HG03442 (cell line): ENCODE measurements at regions not wholly inside any gene's neighbourhood (a gene's known extent, or its start where the extent isn't known, plus 50 kb on each side); places are given as distances from the start of the nearest gene placed in this dataset.
A peak's percentile ranks its signal among the peaks of the same experiment; 100 is the strongest.

ENCODE experiments used
- ATAC-seq: cut with Tn5 transposase; IDR thresholded peaks from one replicate; pipeline ENCODE4 v1.9.1; 2021; ENCODE audit warnings: mild to moderate bottlenecking, moderate library complexity; ENCODE audit not compliant: unreplicated experiment

DNA sequence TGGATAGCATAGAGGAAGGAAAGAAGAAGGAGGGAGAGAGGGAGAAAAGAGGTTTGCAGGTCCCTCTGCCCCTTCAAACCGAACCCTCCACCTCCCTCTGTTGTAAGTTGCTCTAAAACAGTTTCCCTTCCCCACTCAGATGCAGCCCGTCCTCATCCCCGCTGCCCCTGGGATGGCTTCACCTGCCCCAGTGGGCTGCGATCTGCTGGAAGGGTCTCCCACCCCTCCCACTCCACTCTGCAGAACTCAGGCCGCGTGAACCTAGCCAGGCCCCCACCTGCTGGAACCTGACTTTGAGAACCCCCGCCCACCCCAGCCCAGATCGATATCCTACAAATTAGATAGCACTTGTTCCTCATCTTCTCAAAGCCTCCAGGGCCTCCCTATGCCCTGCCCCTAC, 190.8 kb downstream of the DLL1 start:
- ATAC-seq: no peak

- no peak for ATAC-seq
Observed at GRCh38 chr6:170099387-170099786, 191.5 kb downstream of the DLL1 start.

GRCh38 chr6:170098428-170099170, 192.3 kb downstream of the DLL1 start:
- ATAC-seq: no peak

GRCh38 chr6:170097505-170098427, 193.1 kb downstream of the DLL1 start:
- ATAC-seq: no peak

DNA sequence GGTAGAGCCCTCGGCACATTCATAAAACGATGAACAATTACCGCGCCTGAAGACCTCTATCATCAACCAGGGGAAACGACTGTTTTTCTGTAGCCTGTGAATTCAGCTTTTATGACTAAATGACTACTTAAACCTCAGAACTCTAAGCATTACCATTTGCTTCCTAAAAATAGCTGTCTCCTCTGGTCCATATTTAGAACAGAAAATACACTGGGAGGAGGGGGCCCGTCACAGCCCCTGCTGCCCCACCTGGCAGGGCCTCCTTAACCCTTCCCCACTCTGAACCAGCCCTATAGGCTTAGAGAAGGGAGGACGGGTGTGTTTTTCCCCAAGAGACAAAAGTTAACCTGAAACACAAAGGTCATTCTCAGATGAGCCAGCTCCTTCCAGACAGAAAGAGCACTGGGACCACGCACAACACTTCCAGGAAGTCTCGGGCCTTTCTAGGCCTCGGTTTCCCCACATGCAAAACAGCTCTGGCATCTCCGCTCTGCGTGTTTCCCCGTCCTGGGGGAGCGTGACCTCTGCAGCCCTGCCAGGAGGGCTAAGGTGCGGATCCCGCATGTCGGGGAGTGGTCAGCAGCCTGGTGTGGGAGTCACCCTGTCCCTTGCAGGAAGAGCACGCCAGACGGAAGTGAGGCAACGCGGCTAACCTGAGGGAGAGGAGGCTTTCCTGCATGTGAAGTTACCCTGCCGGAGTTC, 193.9 kb downstream of the DLL1 start:
- ATAC-seq: no peak

- no peak for ATAC-seq
Observed at GRCh38 chr6:170096191-170096802, 194.6 kb downstream of the DLL1 start.

DNA sequence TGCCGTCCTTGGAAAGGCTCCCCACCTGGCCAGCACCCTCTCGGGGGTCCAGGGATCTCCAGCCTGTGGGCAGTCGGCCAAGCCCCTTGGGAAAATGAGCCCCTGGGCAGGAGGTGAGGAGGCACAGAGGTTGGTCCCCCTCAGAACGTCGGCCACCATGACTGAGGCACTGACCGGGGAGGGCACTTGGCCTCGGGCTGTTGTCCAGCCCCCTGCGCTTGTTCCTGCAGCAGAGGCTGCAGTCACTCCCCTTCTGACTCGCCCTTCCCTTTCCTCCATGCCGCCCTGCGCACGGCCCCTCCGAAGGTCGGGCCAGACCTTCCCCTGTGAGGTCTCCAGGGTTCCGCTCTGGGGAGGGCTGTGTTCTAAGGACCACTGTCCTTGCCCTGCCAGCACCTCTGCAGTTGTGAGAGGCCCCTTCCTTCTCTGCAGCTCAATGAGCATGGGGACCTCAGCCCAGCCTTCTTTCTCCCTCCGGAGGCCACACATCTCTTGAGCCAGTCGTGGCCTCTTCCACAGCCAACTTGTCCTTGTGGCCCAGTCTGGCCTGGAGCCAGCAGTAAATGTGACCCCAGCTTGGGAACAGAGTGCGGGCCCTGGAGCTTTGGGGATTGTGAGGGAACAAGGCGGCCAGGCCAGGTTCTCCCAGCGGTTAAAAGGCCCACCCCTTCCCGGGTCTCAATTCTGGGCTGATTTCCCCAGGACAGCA, 195.5 kb downstream of the DLL1 start:
- no peak for ATAC-seq

DNA sequence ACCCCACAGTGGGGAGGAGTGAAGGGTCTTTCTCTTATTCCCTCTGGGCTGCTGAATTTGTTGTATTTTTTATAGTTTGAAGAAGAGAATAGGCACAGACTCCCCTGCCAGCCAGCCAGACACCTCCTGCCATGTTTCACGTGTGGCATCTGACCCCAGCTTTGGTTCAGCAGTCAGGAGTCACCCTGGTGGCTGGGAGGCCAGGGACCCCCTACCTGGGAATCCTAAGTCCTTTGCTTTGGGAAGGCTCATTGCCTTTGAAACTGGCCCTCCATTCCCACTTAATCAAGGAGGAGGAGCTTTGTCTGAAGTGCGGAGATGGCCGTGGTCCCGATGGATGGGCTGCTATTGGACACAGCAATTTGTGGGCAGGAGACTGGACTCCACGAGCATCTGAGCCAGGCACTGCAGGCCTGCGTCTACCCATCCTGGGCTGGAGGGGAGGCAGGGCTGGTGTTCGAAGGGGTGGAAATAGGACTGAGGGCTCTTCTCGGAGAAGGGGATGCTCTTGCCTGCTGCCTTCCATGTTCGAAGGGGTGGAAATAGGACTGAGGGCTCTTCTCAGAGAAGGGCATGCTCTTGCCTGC, 196.1 kb downstream of the DLL1 start:
- no peak for ATAC-seq

GRCh38 chr6:170093658-170094596, 197.0 kb downstream of the DLL1 start:
- no peak for ATAC-seq

GRCh38 chr6:170093276-170093657, 197.6 kb downstream of the DLL1 start:
- ATAC-seq: no peak

- ATAC-seq: no peak
Observed at GRCh38 chr6:170092826-170093225, 198.1 kb downstream of the DLL1 start.

- no peak for ATAC-seq
Observed at GRCh38 chr6:170091639-170092579, 199.0 kb downstream of the DLL1 start.

- no peak for ATAC-seq
Observed at GRCh38 chr6:170091000-170091638, 199.8 kb downstream of the DLL1 start.

DNA sequence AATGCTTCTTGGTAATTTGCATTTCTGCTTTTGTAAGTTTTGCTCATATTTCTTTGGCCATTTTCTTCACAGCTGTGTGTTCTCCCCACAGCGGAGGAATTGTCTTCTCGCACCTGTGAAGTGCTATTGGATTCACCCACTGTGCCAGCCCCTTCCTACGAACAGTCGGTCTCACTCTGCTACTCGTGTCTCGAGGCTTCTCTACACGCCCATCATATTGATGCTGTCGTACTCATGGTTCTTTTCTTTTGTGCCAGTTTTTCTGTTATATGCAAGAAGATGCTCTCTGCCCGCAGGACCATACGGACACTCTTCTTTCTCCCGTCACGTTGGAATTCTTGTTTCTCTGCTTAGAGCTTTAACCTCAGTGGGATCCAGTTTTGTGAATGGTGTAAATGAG, 200.3 kb downstream of the DLL1 start:
- ATAC-seq: no peak

GRCh38 chr6:170089963-170090362, 200.9 kb downstream of the DLL1 start:
- ATAC-seq: no peak

DNA sequence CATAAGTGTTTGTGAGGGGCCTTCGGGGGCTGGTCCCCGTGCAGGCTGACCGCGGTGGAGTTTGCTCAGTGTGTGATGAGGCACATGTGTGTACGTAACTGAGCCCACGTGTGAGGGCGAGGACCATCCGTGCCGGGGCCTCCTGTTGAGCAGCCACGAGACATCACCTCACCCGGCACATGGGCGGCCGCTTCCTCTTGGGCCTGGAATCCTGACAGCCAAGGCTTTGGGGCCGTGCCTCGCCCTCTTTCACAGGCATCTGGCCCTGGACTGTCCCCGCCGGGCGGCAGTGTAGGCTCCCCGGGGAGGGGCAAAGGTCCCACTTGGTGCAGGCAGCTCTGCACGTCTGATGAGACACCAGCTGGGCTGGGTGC, 202.3 kb downstream of the DLL1 start:
- no peak for ATAC-seq

- ATAC-seq: peak; percentile 68
Observed at GRCh38 chr6:170087941-170088581, 202.8 kb downstream of the DLL1 start.
